Mucosa of descending colon (tissue), 3 donors: ENCODE measurements at regions not wholly inside any gene's neighbourhood (a gene's known extent, or its start where the extent isn't known, plus 50 kb on each side); places are given as distances from the start of the nearest gene placed in this dataset.

Source experiments
- ATAC-seq: fragments of 200-7000 bp; cut with Tn5 transposase; one replicate; pipeline ENCODE4 v1.9.1; 2020; ENCODE audit warnings: mild to moderate bottlenecking, moderate library complexity
- DNase-seq, 3 donors: peaks; one replicate each; pipeline ENCODE4 v3.0.0-alpha.2; 2020
- H3K36me3 ChIP-seq: fragments of 200-600 bp; one replicate; pipeline ENCODE4 v1.8.0; 2021; ENCODE audit warnings: low read depth, mild to moderate bottlenecking
- H3K4me1 ChIP-seq: fragments of 200-600 bp; one replicate; pipeline ENCODE4 v1.8.0; 2021; ENCODE audit warnings: low read depth, mild to moderate bottlenecking
- H3K4me3 ChIP-seq: fragments of 200-600 bp; one replicate; pipeline ENCODE4 v1.8.0; 2021; ENCODE audit warnings: mild to moderate bottlenecking
- H3K9me3 ChIP-seq: fragments of 200-600 bp; one replicate; pipeline ENCODE4 v1.8.0; 2021; ENCODE audit warnings: mild to moderate bottlenecking
- CTCF ChIP-seq: fragments of 200-600 bp; IDR thresholded peaks from one replicate; pipeline ENCODE4 v1.8.0; 2022; ENCODE audit warnings: antibody characterized with exemption, mild to moderate bottlenecking
- intact Hi-C, 2 donors: fragments of 100-400 bp; cut with DNase I in 1 of 2; cut with micrococcal nuclease in 1 of 2; formaldehyde crosslinking; loops; one replicate each; pipeline versions ENCODE4 v1.11.0 to v1.11.1; 2022; cut with DNase I, micrococcal nuclease
- donor health status: DM: no; HTN: no; CAD: no; lungs with moderate emphysema.
- donor health status: DM: no; HTN: no; CAD: no.
- donor health status: DM: no; HTN: yes; CAD: no.

GRCh38 chr18:51417643-51418483 lies 220.4 kb upstream of the MEX3C start:
- Histone ChIP-seq H3K36me3 (no peaks in the 10 kb centered on the region), H3K4me1 (no peaks in the 10 kb centered on the region), H3K9me3 (no peaks in the 10 kb centered on the region), H3K4me3 (no peak overlapping the region)
- intact Hi-C loops, result no loop called here
- no peak for TF ChIP-seq CTCF
- DNase-seq (no peak), ATAC-seq (no peak)

- no peaks in the 10 kb centered on the region for H3K36me3 ChIP-seq
- DNase-seq, result no peak
- intact Hi-C loops, result no loop called here
- H3K4me1 ChIP-seq, result no peaks in the 10 kb centered on the region
- no peak for ATAC-seq
- H3K9me3 ChIP-seq, result no peaks in the 10 kb centered on the region
- no peak for TF ChIP-seq CTCF
- H3K4me3 ChIP-seq, result no peak overlapping the region
Observed at GRCh38 chr18:51425475-51425874, 228.0 kb upstream of the MEX3C start.

- H3K4me1 ChIP-seq, result no peaks in the 10 kb centered on the region
- H3K9me3 ChIP-seq, result no peaks in the 10 kb centered on the region
- H3K4me3 ChIP-seq, result no peak overlapping the region
- intact Hi-C loops, result no loop called here
- H3K36me3 ChIP-seq, result no peaks in the 10 kb centered on the region
- ATAC-seq, result peak; percentile 72
- no peak for TF ChIP-seq CTCF
- no peak for DNase-seq
Observed at GRCh38 chr18:51425889-51426288, 228.4 kb upstream of the MEX3C start.

GRCh38 chr18:51426996-51427395 lies 229.5 kb upstream of the MEX3C start:
- Histone ChIP-seq H3K9me3 (no peaks in the 10 kb centered on the region), H3K36me3 (no peaks in the 10 kb centered on the region), H3K4me1 (no peaks in the 10 kb centered on the region), H3K4me3 (no peak overlapping the region)
- no peak for TF ChIP-seq CTCF
- no peak for ATAC-seq
- no peak for DNase-seq
- intact Hi-C loops, result no loop called here

GRCh38 chr18:51429644-51430043 lies 232.2 kb upstream of the MEX3C start:
- Histone ChIP-seq H3K4me1 (no peaks in the 10 kb centered on the region), H3K36me3 (no peaks in the 10 kb centered on the region), H3K9me3 (no peaks in the 10 kb centered on the region), H3K4me3 (no peak overlapping the region)
- intact Hi-C loops, result no loop called here
- TF ChIP-seq CTCF, result no peak
- DNase-seq (no peak), ATAC-seq (no peak)
